Uterus (tissue), 3 donors: ENCODE measurements at regions not wholly inside any gene's neighbourhood (a gene's known extent, or its start where the extent isn't known, plus 50 kb on each side); places are given as distances from the start of the nearest gene placed in this dataset.

Experiments used
- DNase-seq, 2 donors: peaks; one replicate each; pipeline ENCODE4 v3.0.0-alpha.2; 2019 to 2020
- H3K27ac ChIP-seq, 2 donors: fragments of 200-600 bp; sonication (generic); 1 replicate in 1 of 2; 2 replicates in 1 of 2; pipeline ENCODE4 v1.5.1; 2016 to 2018
- H3K27me3 ChIP-seq, 2 donors: fragments of 200-600 bp; sonication (generic); one replicate each; pipeline ENCODE4 v1.5.1; 2018 to 2019; ENCODE audit warnings: control low read depth in 1 of 2
- H3K36me3 ChIP-seq, 2 donors: fragments of 200-600 bp; sonication (generic); one replicate each; pipeline ENCODE4 v1.5.1; 2019; ENCODE audit warnings: control low read depth in 1 of 2
- H3K4me1 ChIP-seq, 2 donors: fragments of 200-600 bp; sonication (generic); one replicate each; pipeline ENCODE4 v1.5.1; 2018 to 2019; ENCODE audit warnings: control low read depth in 1 of 2
- H3K4me3 ChIP-seq, 2 donors: fragments of 200-600 bp; sonication (generic); 1 replicate in 1 of 2; 2 replicates in 1 of 2; pipeline ENCODE4 v1.5.1; 2018 to 2019; ENCODE audit warnings: mild to moderate bottlenecking in 1 of 2
- H3K9me3 ChIP-seq, 2 donors: fragments of 200-600 bp; sonication (generic); one replicate each; pipeline ENCODE4 v1.5.1; 2019; ENCODE audit warnings: control low read depth in 1 of 2
- POLR2A ChIP-seq, 2 donors: fragments of 450-650 bp; IDR thresholded peaks; one replicate each; pipeline ENCODE4 v1.6.1; 2016; ENCODE audit warnings: antibody characterized with exemption in 2 of 2, mild to moderate bottlenecking in 1 of 2, moderate library complexity in 1 of 2
- intact Hi-C: fragments of 100-400 bp; cut with DNase I; formaldehyde crosslinking; loops from one replicate; pipeline ENCODE4 v1.15.1; 2023; ENCODE audit warnings: low total_unique reads
- TF ChIP-seq, protein P1 (sequence below), 4 experiments: fragments of 200-600 bp in 2 of 4; fragments of 450-650 bp in 2 of 4; sonication (generic) in 2 of 4; IDR thresholded peaks; one replicate each; pipeline ENCODE4 v1.5.1; 2016 to 2019; ENCODE audit warnings: antibody characterized with exemption in 4 of 4, mild to moderate bottlenecking in 2 of 4, moderate library complexity in 1 of 4
- donor health status: DM: yes; HTN: yes; CAD: no.

DNA sequence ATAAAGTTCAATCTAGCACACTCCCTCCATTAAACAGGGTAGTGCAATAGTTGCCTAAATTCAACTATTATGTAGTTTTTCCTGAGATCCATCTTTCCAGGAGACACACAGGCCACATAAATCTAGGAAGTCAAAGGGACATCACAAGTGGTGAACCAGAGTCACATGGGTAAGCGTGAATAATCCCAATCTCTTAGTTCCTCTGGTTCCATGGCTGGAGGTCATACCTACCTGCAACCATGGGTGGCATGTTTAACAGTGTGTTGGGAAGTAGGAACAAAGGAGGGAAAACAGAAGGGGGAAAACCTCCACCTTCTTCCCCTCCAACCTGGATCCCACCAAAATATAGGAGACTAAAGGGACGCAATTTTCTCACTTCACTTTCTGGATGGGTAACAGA, 2651.6 kb downstream of the ARAP2 start:
- H3K27ac ChIP-seq: no peak overlapping the region
- H3K27me3 ChIP-seq: no peaks in the 10 kb centered on the region
- TF ChIP-seq POLR2A (IDR thresholded peaks at IDR 0.05): no peak
- TF ChIP-seq, protein P1, sequence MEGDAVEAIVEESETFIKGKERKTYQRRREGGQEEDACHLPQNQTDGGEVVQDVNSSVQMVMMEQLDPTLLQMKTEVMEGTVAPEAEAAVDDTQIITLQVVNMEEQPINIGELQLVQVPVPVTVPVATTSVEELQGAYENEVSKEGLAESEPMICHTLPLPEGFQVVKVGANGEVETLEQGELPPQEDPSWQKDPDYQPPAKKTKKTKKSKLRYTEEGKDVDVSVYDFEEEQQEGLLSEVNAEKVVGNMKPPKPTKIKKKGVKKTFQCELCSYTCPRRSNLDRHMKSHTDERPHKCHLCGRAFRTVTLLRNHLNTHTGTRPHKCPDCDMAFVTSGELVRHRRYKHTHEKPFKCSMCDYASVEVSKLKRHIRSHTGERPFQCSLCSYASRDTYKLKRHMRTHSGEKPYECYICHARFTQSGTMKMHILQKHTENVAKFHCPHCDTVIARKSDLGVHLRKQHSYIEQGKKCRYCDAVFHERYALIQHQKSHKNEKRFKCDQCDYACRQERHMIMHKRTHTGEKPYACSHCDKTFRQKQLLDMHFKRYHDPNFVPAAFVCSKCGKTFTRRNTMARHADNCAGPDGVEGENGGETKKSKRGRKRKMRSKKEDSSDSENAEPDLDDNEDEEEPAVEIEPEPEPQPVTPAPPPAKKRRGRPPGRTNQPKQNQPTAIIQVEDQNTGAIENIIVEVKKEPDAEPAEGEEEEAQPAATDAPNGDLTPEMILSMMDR (IDR thresholded peaks at IDR 0.05): no peak
- H3K9me3 ChIP-seq: peaks cover 3 to 15% of the 10 kb centered on the region in 2 donors
- no peak for DNase-seq
- intact Hi-C loops: no loop called here
- H3K36me3 ChIP-seq: no peaks in the 10 kb centered on the region
- no peaks in the 10 kb centered on the region for H3K4me1 ChIP-seq
- no peak overlapping the region for H3K4me3 ChIP-seq

DNA sequence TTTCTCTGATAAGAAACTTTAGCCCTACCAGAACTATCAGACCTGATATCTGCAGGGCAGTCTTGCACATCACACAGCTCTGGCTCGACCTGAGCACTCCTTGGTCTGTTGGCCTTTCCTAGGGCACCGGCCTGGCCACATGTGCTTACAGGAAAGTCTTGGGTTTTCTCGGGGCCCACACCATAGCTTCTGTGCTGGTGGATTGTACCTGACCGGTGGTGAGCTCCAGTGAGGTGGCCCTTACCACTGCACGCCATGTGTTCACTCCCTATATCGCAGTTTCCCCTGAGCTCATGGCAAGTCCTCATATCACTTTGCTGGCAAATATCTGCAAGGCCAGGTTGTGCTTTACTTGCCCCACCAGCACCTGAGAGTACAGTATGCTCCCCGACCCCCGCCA, 2637.4 kb downstream of the ARAP2 start:
- intact Hi-C loops: no loop called here
- Histone ChIP-seq H3K4me3 (no peak overlapping the region), H3K27ac (no peak overlapping the region), H3K27me3 (no peaks in the 10 kb centered on the region), H3K9me3 (no peaks in the 10 kb centered on the region), H3K4me1 (no peaks in the 10 kb centered on the region), H3K36me3 (no peaks in the 10 kb centered on the region)
- TF ChIP-seq, protein P1 (IDR thresholded peaks at IDR 0.05): no peak
- TF ChIP-seq POLR2A (IDR thresholded peaks at IDR 0.05): no peak
- no peak for DNase-seq

- H3K4me1 ChIP-seq: no peaks in the 10 kb centered on the region
- no peaks in the 10 kb centered on the region for H3K36me3 ChIP-seq
- intact Hi-C loops: no loop called here
- no peaks in the 10 kb centered on the region for H3K9me3 ChIP-seq
- H3K4me3 ChIP-seq: no peak overlapping the region
- TF ChIP-seq POLR2A (IDR thresholded peaks at IDR 0.05): no peak
- TF ChIP-seq, protein P1 (IDR thresholded peaks at IDR 0.05): no peak
- H3K27me3 ChIP-seq: no peaks in the 10 kb centered on the region
- no peak for DNase-seq
- H3K27ac ChIP-seq: no peak overlapping the region
Observed at GRCh38 chr4:33616121-33616520, 2628.2 kb downstream of the ARAP2 start.

DNA sequence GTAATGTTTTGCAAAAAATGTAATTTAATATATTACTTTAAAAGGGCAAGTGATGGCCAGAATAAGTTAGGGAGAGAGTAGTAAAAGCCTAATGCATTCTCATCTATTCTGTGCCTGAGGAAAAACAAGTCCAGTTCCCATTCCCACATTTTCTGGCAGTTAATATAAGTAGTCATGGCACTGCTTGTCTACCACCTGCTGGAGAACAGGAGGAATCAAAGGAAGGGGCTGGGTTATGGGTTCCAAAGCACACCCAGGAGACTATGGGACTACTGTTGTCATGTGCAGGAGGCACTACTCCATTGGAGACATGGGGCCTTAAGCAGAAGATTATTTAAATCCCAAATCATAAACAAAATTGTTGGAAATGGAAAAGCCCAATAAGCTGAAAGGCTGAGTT, 2618.6 kb downstream of the ARAP2 start:
- Histone ChIP-seq H3K4me3 (no peak overlapping the region), H3K27me3 (no peaks in the 10 kb centered on the region), H3K4me1 (no peaks in the 10 kb centered on the region), H3K36me3 (no peaks in the 10 kb centered on the region), H3K9me3 (no peaks in the 10 kb centered on the region), H3K27ac (no peak overlapping the region)
- TF ChIP-seq, protein P1 (IDR thresholded peaks at IDR 0.05): no peak
- no peak for TF ChIP-seq POLR2A (IDR thresholded peaks at IDR 0.05)
- intact Hi-C loops: no loop called here
- DNase-seq: no peak

DNA sequence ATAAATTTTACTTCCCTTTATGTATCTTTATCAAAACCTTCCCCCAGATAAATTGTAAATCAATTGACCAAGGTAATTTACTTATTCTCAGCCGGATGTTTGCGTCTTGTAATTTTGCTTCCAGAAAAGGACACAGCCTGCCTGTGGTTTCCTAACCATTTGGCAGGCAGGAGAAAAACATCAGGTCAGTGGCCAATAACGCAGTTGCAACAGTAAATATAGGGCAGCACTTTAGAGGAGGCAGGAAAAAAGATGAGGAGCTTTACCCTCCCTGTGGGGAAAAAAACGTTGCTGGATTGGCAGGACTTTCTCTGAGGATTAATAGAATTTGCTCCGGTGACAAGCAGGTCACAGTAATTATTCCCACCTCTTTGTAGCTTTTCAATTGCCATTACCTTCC, 2618.1 kb downstream of the ARAP2 start:
- intact Hi-C loops: no loop called here
- no peak overlapping the region for H3K4me3 ChIP-seq
- no peak overlapping the region for H3K27ac ChIP-seq
- no peak for DNase-seq
- no peaks in the 10 kb centered on the region for H3K27me3 ChIP-seq
- H3K9me3 ChIP-seq: no peaks in the 10 kb centered on the region
- no peaks in the 10 kb centered on the region for H3K36me3 ChIP-seq
- TF ChIP-seq, protein P1 (IDR thresholded peaks at IDR 0.05): no peak
- no peak for TF ChIP-seq POLR2A (IDR thresholded peaks at IDR 0.05)
- no peaks in the 10 kb centered on the region for H3K4me1 ChIP-seq
